ENCODE measurements at regions not wholly inside any gene's neighbourhood (a gene's known extent, or its start where the extent isn't known, plus 50 kb on each side); places are given as distances from the start of the nearest gene placed in this dataset.

- TF ChIP-seq POLR2AphosphoS5 (IDR thresholded peaks at IDR 0.05; ENCODE audit: borderline replicate concordance, low read depth, low read length) (no peak), EZH2 (IDR thresholded peaks at IDR 0.05) (no peak)
These were observed 506.5 kb upstream of the TNP1 start for GRCh38 chr2:217366266-217366895.

Measured in SK-N-MC (cell line).